Omental fat pad (tissue), 3 donors: ENCODE measurements at regions not wholly inside any gene's neighbourhood (a gene's known extent, or its start where the extent isn't known, plus 50 kb on each side); places are given as distances from the start of the nearest gene placed in this dataset.
"Not testable (repeated sequence)": the region's sequence is repeated elsewhere in the genome, so short reads cannot be mapped to it uniquely, and the experiment has no call there.

Experiments used
- ATAC-seq: fragments of 150-250 bp; one replicate; pipeline ENCODE4 v1.9.1; 2016; ENCODE audit warnings: mild to moderate bottlenecking, moderate library complexity; ENCODE audit not compliant: low FRiP score
- DNase-seq: peaks from one replicate; pipeline ENCODE4 v3.0.0-alpha.2; 2019; ENCODE audit warnings: low spot score
- TF ChIP-seq, protein P1 (sequence below), 3 donors: fragments of 450-650 bp; IDR thresholded peaks; one replicate each; pipeline ENCODE4 v1.5.1; 2016 to 2017; ENCODE audit warnings: antibody characterized with exemption in 3 of 3, mild to moderate bottlenecking in 3 of 3, moderate library complexity in 2 of 3

DNA sequence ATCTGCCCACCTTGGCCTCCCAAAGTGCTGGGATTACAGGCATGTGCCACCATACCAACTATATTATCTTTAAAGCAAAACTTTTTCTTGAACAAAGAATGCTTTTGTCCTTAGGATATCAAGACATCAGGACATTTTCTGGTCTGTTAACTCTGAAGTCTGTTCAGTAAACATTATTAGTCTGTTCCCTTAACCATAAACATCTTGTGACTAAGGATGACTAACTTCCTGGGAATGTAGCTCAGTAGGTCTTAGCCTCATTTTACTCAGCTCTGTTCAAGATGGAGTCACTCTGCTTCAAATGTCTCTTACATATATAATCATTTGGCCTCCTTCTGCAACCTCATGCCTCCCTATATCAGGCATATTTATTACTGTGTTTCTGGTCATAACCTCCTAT lies 122.9 kb downstream of the UBE2NL start:
- no peak for DNase-seq
- no peak for ATAC-seq
- TF ChIP-seq, protein P1, sequence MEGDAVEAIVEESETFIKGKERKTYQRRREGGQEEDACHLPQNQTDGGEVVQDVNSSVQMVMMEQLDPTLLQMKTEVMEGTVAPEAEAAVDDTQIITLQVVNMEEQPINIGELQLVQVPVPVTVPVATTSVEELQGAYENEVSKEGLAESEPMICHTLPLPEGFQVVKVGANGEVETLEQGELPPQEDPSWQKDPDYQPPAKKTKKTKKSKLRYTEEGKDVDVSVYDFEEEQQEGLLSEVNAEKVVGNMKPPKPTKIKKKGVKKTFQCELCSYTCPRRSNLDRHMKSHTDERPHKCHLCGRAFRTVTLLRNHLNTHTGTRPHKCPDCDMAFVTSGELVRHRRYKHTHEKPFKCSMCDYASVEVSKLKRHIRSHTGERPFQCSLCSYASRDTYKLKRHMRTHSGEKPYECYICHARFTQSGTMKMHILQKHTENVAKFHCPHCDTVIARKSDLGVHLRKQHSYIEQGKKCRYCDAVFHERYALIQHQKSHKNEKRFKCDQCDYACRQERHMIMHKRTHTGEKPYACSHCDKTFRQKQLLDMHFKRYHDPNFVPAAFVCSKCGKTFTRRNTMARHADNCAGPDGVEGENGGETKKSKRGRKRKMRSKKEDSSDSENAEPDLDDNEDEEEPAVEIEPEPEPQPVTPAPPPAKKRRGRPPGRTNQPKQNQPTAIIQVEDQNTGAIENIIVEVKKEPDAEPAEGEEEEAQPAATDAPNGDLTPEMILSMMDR (IDR thresholded peaks at IDR 0.05) = no peak

DNA sequence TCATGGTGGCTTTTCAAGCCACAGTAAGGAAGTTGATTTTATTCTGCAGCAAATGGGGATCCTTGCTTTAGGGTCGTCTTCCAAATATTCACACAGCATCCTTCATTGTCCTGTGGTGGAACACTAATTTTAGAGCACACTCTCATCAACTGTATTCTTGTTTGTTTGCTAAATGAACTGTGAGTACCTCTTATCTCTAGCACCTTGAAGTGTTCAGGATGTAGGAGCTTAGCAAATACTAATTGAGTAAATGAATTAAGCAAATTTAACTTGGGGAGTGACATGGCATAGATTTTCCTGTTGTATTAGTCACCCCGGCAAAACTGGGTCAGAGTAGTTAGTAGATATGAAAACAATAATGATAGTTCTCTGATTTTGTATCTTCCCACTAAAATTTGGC lies 156.9 kb downstream of the UBE2NL start:
- no peak for ATAC-seq
- TF ChIP-seq, protein P1 (IDR thresholded peaks at IDR 0.05) = no peak
- no peak for DNase-seq

DNA sequence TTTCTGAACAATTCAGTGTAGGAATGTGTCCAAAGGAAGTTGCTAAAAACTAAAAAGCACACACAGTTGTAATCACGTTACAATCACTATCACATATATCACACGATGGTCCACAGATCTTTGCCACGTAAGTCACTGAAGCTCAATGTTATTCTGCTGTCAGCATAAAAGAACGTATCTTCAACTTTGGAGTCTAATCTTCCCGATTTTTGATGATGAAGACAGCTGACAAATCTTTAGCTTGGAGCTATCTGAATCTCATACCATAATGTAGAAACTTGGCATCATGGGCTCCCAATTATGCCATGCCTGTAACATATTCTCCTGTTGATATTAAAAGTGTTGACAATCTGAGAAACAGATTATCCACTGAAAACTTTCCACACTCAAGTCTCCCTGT lies 158.4 kb downstream of the UBE2NL start:
- TF ChIP-seq, protein P1 (IDR thresholded peaks at IDR 0.05) = no peak
- ATAC-seq (no peak), DNase-seq (no peak)

DNA sequence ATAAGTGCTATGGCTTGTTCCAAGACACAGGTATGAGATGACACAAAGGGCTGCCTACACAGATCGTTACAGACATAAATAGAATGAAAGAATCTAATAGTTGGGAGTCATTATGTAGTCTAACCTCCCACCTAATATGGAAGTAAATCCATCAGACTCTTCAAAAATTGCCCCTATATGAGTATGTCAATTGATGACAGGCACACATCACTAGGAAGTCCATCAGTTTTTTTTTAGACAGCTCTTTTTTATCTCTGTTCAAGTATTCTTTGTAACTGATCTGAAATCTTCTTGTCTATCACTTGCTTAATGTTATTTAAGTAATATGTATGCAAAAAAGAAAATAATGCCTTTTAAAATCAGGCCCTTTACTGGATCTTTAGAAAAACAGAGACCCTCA lies 191.6 kb downstream of the UBE2NL start:
- no peak for ATAC-seq

DNA sequence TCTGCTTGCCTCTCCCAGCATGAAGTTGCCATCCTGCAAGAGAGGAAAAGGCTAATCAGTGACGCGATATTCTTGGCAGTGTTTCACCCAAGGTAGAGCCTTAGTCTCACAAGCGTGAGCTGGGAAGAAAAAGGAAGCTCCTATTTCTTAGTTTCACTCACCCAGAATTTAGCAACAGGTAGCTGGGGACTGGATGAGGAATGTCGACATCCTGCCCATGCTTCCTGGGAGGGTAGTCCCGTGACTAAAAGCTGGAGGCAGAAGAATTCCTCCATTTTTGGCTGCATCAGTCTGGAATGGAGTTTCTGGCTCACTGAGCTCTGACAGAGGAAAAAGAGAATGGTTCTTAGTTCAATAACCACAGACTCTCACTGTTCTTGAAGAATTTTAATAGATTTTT lies 198.4 kb downstream of the UBE2NL start:
- ATAC-seq, DNase-seq: not testable (repeated sequence)

More for the DNA sequence above, 191.6 kb downstream of the UBE2NL start:
- DNase-seq = no peak
- TF ChIP-seq, protein P1 (IDR thresholded peaks at IDR 0.05) = no peak

DNA sequence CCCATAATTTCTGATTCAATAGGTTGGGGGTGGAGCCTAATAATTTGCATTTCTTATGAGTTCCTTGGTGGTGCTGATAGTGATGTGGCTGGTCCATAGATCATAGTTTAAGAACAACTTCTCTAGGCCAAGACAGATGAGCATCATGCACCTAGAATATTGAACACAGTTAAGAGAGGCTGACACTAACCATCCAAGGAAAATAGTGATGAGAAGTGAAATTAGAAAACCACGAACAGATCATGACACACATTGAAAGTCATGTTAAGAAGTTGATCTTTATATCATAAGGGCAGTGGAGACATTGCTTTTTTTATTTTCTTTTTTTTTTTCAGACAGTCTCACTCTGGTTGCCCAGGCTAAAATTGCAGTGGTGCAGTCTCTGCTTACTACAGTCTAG lies 205.8 kb downstream of the UBE2NL start:
- ATAC-seq, DNase-seq: not testable (repeated sequence)

DNA sequence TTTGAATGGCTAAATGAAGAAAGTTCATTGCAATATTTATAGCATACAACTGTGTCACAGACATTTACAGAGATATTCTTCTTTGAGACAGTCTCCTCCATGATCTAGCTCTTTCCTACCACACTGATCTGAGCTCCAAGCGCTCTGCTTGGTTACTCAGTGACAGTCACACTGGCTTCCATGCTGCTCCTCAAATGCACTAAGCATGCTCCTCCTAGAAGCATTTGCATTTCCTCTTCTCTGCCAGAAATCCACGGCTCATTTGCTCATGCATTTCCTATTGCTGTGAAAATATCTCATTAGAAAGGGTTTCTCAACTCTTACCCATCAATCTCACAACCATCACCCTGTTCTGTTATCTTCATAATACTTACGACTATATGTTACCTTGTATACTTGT lies 208.2 kb downstream of the UBE2NL start:
- ATAC-seq, DNase-seq: not testable (repeated sequence)

DNA sequence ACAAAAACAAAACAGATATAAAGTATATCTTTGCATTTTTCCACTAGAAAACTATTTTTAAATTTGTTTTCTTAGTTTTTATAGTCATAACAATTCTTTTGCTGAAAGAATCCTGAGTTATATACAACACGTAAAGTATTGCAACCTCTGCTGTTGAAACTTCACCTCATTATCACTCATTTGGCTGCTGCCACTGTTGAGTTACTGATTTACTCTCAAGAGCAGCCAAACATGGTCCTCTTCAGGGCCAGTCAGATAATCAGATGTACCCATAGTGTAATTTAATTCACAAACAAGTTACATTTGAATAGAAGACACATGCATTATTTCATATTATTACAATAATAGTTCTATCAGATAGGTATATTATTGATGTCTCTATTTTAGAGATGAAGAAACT lies 235.6 kb downstream of the UBE2NL start:
- ATAC-seq, DNase-seq: not testable (repeated sequence)

DNA sequence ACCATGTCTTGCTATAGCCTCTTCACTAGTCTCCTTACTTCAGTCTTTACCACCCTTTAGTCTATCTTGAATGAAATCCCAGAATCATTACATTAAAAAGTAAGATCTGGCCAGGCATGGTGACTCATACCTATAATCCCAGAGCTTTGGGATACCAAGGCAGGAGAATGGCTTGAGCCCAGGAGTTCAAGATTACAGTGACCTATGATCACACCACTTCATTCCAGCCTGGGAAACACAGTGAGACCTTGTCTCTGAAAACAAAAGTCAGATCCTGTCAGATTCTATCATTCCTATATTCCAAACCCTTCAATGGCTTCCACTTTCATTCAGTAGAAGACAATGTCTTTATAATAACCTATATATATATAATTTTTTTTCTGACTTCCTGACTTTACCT lies 237.7 kb downstream of the UBE2NL start:
- not testable (repeated sequence) for DNase-seq, ATAC-seq

DNA sequence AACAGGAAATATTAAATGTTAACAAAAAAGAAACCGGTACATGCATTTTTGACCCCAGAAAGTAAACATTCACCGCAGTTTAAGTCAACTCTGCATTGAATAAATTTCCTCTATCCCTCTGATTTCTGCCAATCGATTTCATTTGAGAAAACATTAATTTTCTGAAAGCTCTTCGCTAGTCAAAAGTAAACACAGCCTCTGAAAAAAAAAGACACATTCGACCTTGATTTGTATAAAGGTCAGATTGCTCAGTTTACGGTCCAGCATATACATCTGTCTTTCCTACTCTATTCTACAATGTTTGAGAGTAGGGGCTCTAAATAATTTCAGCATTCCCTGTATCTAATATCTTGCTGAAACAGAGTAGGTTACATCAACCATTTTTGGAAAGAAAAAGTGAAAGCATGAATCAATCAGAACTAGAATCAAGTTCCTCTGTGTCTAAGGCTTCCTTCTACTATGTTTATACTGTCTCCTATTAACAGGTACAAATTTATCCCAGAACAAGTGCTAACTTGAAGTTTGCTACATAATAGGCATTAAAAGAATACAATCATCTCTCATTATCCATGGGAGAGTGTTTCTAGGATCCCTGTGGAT lies 243.8 kb downstream of the UBE2NL start:
- DNase-seq, ATAC-seq: not testable (repeated sequence)

DNA sequence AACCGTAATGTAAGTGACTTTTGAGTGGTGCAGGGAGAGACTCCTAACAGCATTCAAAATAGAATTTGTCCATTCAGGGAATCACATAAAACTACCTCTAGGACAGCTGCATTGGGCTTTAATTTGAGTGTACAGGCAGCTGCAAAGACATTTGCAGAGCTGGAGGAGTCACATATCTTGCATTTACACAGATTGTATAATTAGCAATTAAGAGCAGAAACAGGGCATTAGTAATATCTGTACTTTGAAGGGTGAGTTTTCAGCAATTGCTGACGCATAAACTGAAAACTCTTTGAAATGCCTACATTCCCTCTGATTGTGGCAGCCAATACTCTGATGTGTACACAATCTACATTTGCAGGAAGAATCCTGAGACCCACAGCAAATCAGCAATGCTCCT lies 245.6 kb downstream of the UBE2NL start:
- DNase-seq = not testable (repeated sequence)
- ATAC-seq = peak; percentile 43

DNA sequence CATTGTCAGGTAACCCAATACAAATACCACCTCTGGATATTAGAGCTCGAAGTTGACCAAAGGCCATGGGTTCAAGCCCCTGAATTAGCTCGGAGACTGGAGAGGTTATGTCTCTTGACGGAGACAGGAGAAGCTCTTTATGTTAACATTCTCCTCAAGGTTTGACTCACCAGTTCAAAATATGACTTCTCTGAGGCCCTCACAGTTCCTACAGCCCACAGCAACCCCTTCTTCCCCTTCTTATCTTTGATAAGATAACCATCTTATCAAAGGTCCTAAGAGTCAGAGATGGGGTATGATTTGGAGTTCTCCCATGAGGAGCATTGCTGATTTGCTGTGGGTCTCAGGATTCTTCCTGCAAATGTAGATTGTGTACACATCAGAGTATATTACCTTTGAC lies 246.6 kb downstream of the UBE2NL start:
- not testable (repeated sequence) for ATAC-seq, DNase-seq

DNA sequence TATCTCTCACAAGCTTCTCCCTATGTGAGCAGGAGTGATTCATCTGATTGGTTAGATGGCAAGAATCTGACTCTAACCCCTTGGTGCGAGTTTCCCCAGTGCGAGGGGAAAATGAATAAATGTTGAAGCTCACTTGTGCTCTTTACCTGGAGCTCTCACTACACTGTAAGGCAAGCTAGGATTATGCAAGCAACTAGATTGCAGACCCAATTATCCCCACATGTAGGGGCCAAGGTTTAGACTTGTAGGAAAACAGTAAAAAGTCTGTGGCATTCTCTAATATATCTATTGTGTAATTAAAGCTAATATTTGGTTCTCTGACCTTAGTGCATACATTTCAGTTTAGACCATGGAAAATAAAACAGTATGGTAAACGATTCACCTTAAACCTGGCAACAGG lies 247.2 kb downstream of the UBE2NL start:
- not testable (repeated sequence) for DNase-seq

DNA sequence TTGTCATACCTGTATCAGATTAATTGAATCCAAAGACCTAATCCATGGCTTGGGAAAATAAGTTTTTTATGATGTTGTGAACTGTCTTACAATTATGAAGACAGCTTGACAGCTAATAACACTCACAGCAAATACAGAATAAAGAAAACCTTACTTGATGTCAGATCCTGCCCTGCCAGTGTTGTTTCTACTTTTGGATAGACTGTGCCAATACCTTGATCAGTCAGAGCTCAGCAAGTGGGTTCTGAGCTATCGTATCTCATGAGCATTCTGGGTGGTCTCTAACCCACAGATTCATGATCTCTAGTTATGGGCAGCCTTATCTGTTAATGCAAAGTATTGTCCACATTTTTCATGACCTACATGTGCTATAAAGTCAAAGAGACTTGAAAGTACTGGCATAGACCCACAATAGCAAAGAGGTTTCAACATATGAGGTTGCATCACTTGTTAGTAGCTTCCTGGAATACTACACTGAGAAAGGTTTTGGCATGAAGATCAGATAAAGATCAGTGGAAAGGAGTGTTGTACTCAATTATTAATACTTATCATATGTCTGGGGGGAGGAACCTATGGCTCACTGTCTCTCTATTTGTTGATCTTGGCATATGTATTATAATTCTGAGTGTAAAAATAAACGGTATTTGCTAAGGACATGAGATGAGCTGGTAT lies 250.7 kb downstream of the UBE2NL start:
- not testable (repeated sequence) for DNase-seq
- ATAC-seq = peak; percentile 78

More for the DNA sequence above, 247.2 kb downstream of the UBE2NL start:
- not testable (repeated sequence) for ATAC-seq

DNA sequence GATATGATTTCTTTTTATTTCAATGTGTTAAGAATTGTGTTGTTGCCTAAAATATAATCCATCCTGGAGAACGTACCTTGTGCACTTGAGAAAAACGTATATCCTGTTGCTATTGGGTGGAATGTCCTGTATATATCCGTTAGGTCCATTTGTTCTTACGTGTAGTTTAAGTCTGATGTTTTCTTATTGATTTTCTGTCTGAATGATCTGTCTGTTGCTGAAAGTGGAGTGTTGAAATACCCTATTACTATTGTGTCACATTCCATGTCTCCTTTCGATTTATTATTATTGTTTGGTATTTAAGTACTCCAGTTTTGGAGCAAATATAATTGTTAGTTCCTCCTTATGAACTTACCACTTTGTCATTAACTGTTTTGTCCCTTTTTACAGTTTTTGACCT lies 270.6 kb downstream of the UBE2NL start:
- not testable (repeated sequence) for DNase-seq, ATAC-seq
